Suprapubic skin (tissue), 4 donors: ENCODE measurements at regions not wholly inside any gene's neighbourhood (a gene's known extent, or its start where the extent isn't known, plus 50 kb on each side); places are given as distances from the start of the nearest gene placed in this dataset.
"Not testable (repeated sequence)": the region's sequence is repeated elsewhere in the genome, so short reads cannot be mapped to it uniquely, and the experiment has no call there.

Experiments
- DNase-seq, 2 donors: peaks; one replicate each; pipeline ENCODE4 v3.0.0-alpha.2; 2019; ENCODE audit warnings: low spot score in 2 of 2
- H3K27ac ChIP-seq: fragments of 200-600 bp; sonication (generic); one replicate; pipeline ENCODE4 v1.5.1; 2019
- H3K27me3 ChIP-seq: fragments of 200-600 bp; sonication (generic); one replicate; pipeline ENCODE4 v1.5.1; 2019
- H3K36me3 ChIP-seq: fragments of 200-600 bp; sonication (generic); one replicate; pipeline ENCODE4 v1.5.1; 2019
- H3K4me1 ChIP-seq: fragments of 200-600 bp; sonication (generic); one replicate; pipeline ENCODE4 v1.5.1; 2019
- H3K4me3 ChIP-seq: fragments of 200-600 bp; sonication (generic); one replicate; pipeline ENCODE4 v1.5.1; 2019; ENCODE audit warnings: mild to moderate bottlenecking
- H3K9me3 ChIP-seq: fragments of 200-600 bp; sonication (generic); one replicate; pipeline ENCODE4 v1.5.1; 2019
- EP300 ChIP-seq: sonication (generic); formaldehyde crosslinking; IDR thresholded peaks from one replicate; pipeline ENCODE4 v1.6.1; 2017; ENCODE audit warnings: antibody characterized with exemption
- POLR2A ChIP-seq, 2 donors: fragments of 450-650 bp; IDR thresholded peaks; one replicate each; pipeline ENCODE4 v1.6.1; 2017; ENCODE audit warnings: antibody characterized with exemption in 2 of 2, mild to moderate bottlenecking in 2 of 2, moderate library complexity in 2 of 2
- POLR2AphosphoS5 ChIP-seq, 3 donors: sonication (generic); formaldehyde crosslinking; IDR thresholded peaks; one replicate each; pipeline ENCODE4 v1.6.1; 2017; ENCODE audit warnings: antibody characterized with exemption in 3 of 3
- WGBS: methylation state at CpG from one replicate; pipeline ENCODE4 v1.1.5; 2018; 5-methylcytosine and 5-hydroxymethylcytosine counted together
- TF ChIP-seq, protein P1 (sequence below), 2 donors: fragments of 200-600 bp in 1 of 2; fragments of 450-650 bp in 1 of 2; sonication (generic) in 1 of 2; IDR thresholded peaks; one replicate each; pipeline ENCODE4 v1.5.1; 2016 to 2019; ENCODE audit warnings: antibody characterized with exemption in 2 of 2, mild to moderate bottlenecking in 1 of 2, moderate library complexity in 1 of 2

- Histone ChIP-seq H3K9me3 (no peaks in the 10 kb centered on the region), H3K4me3 (no peak overlapping the region), H3K36me3 (no peaks in the 10 kb centered on the region), H3K27me3 (no peaks in the 10 kb centered on the region), H3K4me1 (peaks cover 7% of the 10 kb centered on the region), H3K27ac (no peak overlapping the region)
- 79% methylated on average over 7 of the region's 7 CpGs for WGBS
- no peak for DNase-seq
- TF ChIP-seq, protein P1, sequence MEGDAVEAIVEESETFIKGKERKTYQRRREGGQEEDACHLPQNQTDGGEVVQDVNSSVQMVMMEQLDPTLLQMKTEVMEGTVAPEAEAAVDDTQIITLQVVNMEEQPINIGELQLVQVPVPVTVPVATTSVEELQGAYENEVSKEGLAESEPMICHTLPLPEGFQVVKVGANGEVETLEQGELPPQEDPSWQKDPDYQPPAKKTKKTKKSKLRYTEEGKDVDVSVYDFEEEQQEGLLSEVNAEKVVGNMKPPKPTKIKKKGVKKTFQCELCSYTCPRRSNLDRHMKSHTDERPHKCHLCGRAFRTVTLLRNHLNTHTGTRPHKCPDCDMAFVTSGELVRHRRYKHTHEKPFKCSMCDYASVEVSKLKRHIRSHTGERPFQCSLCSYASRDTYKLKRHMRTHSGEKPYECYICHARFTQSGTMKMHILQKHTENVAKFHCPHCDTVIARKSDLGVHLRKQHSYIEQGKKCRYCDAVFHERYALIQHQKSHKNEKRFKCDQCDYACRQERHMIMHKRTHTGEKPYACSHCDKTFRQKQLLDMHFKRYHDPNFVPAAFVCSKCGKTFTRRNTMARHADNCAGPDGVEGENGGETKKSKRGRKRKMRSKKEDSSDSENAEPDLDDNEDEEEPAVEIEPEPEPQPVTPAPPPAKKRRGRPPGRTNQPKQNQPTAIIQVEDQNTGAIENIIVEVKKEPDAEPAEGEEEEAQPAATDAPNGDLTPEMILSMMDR (IDR thresholded peaks at IDR 0.05), result no peak
- TF ChIP-seq POLR2AphosphoS5 (IDR thresholded peaks at IDR 0.05) (no peak), EP300 (no peak), POLR2A (IDR thresholded peaks at IDR 0.05) (no peak)
Observed at GRCh38 chr2:55772109-55772980, 78.7 kb upstream of the PNPT1 start.

DNA sequence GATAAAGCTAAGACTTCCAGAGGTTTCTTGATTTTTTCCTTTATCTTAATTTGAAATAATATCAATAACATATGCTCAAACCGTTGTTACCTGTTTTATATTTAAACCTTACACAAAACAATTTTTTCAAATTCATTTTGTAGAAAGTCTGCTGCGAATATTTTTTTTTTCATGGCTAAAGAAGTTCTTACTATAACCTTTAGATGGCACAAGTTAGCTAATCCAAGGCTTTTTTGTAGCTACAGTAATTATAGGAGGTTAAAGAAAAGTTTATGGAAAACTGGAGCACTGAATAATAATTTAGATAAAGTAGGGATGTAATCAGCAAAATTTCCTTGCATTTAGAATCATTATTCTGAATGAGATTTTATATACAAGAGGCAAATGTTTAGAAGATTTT lies 78.0 kb upstream of the PNPT1 start:
- H3K27me3 ChIP-seq, result no peaks in the 10 kb centered on the region
- H3K27ac ChIP-seq, result no peak overlapping the region
- DNase-seq, result no peak
- TF ChIP-seq POLR2AphosphoS5 (IDR thresholded peaks at IDR 0.05) (no peak), POLR2A (IDR thresholded peaks at IDR 0.05) (no peak)
- TF ChIP-seq, protein P1 (IDR thresholded peaks at IDR 0.05), result peak; percentile 38 to 50
- H3K36me3 ChIP-seq, result no peaks in the 10 kb centered on the region
- no peaks in the 10 kb centered on the region for H3K9me3 ChIP-seq
- 14% methylated on average over 2 of the region's 2 CpGs for WGBS
- peaks cover 7% of the 10 kb centered on the region for H3K4me1 ChIP-seq
- H3K4me3 ChIP-seq, result no peak overlapping the region

DNA sequence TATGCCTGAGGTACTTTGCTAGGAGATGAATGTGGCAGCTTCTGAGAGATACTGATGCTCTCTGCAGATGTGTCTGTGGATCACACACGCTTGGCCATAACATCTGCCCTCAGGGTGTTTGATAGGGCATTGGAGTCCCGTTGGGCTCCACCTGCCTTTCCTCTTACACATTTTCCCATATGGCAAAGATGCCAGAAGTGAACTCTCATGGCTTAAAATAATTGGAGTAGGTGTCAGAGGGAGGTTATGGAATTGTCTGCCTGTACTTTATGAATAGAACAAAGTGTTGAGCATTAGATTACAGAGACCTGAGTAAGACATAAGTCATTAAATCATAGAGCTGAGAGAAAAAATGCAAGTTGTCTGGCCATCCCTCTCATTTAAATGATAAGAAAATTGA lies 75.3 kb upstream of the PNPT1 start:
- no peak for DNase-seq
- TF ChIP-seq EP300, result no peak
- no peak for TF ChIP-seq POLR2A (IDR thresholded peaks at IDR 0.05)
- TF ChIP-seq POLR2AphosphoS5 (IDR thresholded peaks at IDR 0.05), result no peak
- TF ChIP-seq, protein P1 (IDR thresholded peaks at IDR 0.05), result no peak
- Histone ChIP-seq H3K27ac (no peak overlapping the region), H3K36me3 (no peaks in the 10 kb centered on the region), H3K9me3 (no peaks in the 10 kb centered on the region), H3K4me1 (peaks cover 7% of the 10 kb centered on the region), H3K4me3 (no peak overlapping the region), H3K27me3 (no peaks in the 10 kb centered on the region)
- WGBS, result 48% methylated on average over 2 of the region's 2 CpGs

- H3K4me1 ChIP-seq, result peaks cover 5% of the 10 kb centered on the region
- no peak for DNase-seq
- H3K27ac ChIP-seq, result no peak overlapping the region
- no peaks in the 10 kb centered on the region for H3K9me3 ChIP-seq
- no peaks in the 10 kb centered on the region for H3K36me3 ChIP-seq
- no peaks in the 10 kb centered on the region for H3K27me3 ChIP-seq
- no peak for TF ChIP-seq POLR2AphosphoS5 (IDR thresholded peaks at IDR 0.05)
- TF ChIP-seq POLR2A (IDR thresholded peaks at IDR 0.05), result no peak
- no peak overlapping the region for H3K4me3 ChIP-seq
Observed at GRCh38 chr2:55766947-55767346, 73.3 kb upstream of the PNPT1 start.

DNA sequence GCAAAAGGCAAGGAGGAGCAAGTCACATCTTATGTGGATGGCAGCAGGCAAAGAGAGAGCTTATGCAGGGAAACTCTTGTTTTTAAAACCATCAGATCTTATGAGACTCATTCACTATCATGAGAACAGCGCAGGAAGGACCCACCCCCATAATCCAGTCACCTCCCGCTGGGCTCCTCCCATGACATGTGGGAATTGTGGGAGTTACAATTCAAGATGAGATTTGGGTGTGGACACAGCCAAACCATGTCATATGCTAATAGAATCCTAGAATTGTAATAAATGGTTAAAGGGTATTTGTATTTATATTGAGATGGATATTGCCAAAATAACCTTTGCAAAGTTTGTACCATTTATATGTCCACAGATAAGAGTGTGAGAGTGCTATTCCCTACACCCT lies 72.1 kb upstream of the PNPT1 start:
- 79% methylated on average over 2 of the region's 2 CpGs for WGBS
- not testable (repeated sequence) for H3K36me3 ChIP-seq, H3K27ac ChIP-seq, H3K4me3 ChIP-seq, DNase-seq, H3K27me3 ChIP-seq, H3K9me3 ChIP-seq
- peaks cover 12% of the 10 kb centered on the region for H3K4me1 ChIP-seq

DNA sequence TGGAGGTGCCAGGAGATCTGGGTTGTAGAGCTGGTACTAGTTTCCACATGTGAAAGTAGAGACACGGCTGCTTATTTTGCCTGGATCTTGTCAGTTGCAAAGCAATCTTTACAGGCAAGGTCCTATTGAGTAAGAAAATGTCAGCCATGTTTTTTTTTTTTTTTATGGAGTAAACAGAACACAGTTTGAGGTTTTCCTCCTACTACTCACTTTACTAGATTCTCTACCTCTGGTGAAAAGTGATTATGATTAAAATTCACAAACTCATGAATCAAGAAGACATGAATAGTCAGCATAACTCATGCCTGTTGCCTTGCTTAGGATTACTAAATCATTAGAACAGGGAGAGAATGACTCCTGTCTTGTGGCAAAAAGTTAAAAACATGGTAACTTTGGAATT lies 70.1 kb upstream of the PNPT1 start:
- Histone ChIP-seq H3K4me3 (no peak overlapping the region), H3K27me3 (no peaks in the 10 kb centered on the region), H3K27ac (no peak overlapping the region), H3K36me3 (no peaks in the 10 kb centered on the region), H3K4me1 (peaks cover 15% of the 10 kb centered on the region), H3K9me3 (no peaks in the 10 kb centered on the region)
- 67% methylated on average over 1 of the region's 1 CpG for WGBS
- TF ChIP-seq, protein P1 (IDR thresholded peaks at IDR 0.05), result no peak
- TF ChIP-seq POLR2AphosphoS5 (IDR thresholded peaks at IDR 0.05) (no peak), EP300 (no peak), POLR2A (IDR thresholded peaks at IDR 0.05) (no peak)
- DNase-seq, result no peak
